GM19372 (cell line): ENCODE measurements at regions not wholly inside any gene's neighbourhood (a gene's known extent, or its start where the extent isn't known, plus 50 kb on each side); places are given as distances from the start of the nearest gene placed in this dataset.
"Not testable (repeated sequence)": the region's sequence is repeated elsewhere in the genome, so short reads cannot be mapped to it uniquely, and the experiment has no call there.

Experiments
- ATAC-seq: cut with Tn5 transposase; IDR thresholded peaks from one replicate; pipeline ENCODE4 v1.9.1; 2021; ENCODE audit warnings: mild to moderate bottlenecking, low read depth, moderate library complexity; ENCODE audit not compliant: unreplicated experiment

- ATAC-seq = no peak
Observed at GRCh38 chr3:81198216-81198615, 563.2 kb downstream of the GBE1 start.

DNA sequence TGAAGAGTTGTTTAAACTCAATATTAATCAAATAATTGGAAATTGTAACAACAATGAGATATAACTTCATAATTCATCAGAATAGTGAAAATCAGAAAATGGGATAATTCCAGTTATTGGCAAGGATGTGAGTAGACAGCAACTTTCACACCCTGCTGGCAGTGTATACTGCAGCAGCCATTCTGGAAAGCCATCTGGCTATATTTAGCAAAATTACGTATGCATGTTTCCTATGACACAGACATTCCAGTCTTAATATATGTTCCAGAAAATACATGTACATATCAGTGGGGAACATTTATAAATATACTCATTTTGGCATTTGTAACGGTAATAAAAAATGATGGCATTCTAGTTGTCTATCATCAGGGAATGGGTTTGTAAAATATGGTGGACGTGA is 564.1 kb downstream of the GBE1 start:
- ATAC-seq = no peak

DNA sequence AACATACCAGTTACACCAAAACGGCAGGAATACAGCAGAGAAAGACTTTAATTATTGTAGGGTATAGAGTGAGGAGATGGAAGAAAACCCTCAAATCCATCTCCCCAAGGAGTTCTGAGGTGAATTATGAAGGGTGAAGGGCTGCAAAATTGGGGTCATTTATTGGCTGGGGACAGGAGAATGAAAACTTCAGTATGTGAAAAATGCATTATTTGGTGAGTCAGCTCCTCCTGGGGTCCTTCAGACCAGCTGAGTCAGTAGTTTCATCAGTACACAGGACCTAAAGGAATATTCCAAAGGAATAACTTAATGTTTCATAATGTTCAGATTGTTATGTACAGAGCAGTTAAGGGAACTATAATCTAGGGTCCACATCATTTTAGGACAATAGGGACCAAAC is 566.0 kb downstream of the GBE1 start:
- ATAC-seq = no peak

DNA sequence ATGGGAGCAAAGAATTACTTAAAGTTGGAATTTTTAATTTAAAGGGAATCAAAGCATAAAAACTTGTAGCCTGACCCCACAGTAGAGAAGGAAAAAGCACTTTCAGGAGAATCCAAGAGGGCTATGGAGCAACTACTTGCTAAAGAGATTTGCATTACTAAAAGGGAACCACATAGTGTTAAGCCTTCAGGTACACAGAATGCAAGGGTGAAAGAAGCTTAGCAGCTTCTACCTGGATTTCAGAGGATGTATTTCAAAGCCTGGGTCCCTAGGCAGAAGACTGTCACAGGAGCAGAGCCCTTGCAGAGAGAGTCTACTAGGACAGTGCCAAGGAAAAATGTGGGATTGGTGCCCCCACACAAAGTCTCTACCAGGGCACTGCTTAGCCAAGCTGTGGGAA is 575.0 kb downstream of the GBE1 start:
- no peak for ATAC-seq

- ATAC-seq = not testable (repeated sequence)
Observed at GRCh38 chr3:81182086-81182875, 579.2 kb downstream of the GBE1 start.

- ATAC-seq = no peak
Observed at GRCh38 chr3:81173514-81173913, 587.9 kb downstream of the GBE1 start.

DNA sequence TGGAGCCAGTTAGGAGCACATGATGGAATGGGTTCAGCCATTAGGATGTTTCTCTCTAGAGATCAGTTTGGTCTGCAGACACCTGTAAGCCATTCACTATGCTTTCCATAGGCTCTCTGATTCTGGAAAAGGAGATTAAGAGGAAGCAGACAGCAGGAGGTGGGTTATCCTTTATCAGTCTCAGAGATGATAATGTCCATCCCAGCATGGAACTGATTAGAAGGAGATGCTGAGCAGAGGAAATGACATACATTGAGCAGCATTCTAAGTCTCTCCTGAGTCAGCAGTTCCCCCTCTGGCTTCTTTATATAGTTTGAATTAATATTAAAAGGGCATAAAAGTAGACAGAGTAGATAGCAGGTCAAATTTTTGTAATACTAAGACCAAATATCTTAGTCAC is 591.1 kb downstream of the GBE1 start:
- ATAC-seq = no peak

DNA sequence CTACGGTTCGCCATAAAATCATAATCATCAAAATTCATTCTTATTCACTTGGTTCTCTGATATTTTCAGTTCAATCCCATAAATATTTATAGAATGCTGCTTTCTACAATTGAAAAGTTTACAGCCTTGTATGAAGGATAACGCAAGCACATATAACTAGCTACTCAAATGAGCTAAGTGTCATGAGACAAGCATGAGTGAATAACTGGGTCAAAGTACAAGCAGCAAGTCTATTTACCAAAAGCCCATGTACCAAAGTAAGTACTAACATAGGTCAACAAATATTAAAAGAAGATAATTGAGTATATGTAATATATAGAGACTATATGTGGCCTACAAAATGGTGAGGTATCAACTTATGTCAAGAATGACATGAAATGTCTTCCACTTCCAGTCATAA is 596.6 kb downstream of the GBE1 start:
- ATAC-seq = no peak

- no peak for ATAC-seq
Observed at GRCh38 chr3:81161851-81162250, 599.6 kb downstream of the GBE1 start.

DNA sequence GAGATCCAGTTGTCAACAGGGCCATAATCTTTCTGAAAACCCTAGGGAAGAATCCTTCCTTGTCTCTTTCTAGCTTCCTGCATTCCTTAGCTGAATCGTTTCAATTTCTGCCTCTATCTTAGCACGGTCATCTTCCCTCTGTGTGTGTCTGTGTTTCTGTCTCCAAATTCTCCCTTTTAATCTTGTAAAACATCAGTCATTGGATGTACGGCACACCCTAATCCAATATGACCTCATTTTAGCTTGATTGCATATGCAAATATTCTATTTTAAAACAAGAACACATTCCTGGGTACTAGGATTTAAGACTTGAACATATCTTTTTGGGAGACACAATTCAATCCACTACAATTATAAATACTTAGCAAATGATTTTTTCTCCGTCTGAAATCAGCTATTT is 600.3 kb downstream of the GBE1 start:
- ATAC-seq = no peak

DNA sequence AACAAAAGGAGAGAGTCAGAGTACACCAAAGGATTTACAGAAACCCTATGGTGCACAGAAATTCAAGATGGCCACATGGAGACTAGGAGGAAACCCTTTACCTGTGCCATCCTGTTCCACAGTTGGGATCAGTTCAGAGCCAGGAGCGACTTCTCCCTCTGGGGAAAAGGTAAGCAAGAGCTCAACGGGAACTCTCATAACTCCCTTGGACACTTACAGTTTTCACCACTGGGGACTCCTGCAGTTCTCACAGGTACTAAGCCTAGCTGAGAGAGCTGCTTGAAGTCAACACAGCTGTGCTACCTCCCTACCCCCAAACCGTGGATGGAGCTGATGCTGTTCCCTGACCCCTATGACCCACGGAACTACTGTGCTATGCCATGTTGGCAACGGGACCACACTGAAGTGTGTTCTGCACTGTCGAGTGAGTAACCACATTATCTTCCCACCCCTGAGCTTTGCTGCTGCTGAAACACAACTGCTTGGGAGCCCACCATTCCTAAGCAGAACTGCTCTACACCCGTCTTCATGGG is 606.8 kb downstream of the GBE1 start:
- no peak for ATAC-seq

DNA sequence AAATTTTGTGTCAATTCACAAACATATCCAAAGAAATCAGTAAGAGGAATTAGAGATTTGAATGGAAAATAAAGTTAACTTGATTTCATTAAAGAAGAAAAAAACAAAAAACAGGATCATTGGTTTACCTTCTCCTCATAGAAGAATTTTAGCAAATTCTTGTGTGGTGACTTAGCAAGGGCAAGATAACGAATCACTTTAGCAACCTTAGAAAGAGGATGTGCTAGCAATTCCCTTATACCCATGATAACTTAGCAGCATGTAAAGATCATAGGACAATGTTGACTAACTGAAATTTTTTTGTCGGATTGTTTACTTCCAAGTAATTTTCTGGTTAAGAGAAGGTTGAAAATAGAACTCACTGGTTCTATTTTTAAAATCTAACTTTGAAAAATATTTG is 609.3 kb downstream of the GBE1 start:
- ATAC-seq = no peak

- ATAC-seq = no peak
Observed at GRCh38 chr3:81132995-81133394, 628.5 kb downstream of the GBE1 start.

DNA sequence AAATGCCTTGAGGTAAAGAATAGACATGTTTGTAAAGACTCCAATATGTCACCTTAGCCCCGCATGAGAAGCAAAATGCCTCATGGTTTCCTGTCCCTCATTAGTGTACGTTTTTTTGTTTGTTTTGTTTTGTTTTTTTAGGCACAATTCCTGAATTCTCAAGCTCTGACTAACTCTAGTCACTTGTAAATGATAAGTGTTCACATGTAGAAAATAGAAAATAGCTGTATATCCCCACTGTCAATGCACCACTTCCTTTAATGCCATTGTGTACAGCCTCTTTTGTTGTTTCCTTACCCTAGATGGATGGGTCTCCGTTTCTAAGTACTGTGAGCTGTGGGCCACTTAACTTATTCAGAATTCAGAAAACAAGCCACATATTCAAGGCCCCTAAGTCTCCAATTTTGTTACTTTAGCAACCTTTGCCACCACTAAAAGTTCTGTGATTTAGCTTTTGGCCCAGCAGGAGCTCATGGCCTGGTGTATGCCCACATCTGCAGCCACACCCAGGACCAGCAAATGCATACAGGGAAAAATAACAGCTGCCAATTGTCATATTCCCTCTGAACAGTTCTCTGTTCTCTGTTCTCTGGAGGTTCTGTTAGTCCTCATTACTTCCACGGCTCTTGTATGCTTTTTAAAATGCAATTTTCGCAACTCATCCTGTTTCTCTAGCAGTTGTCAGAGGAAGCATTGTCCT is 655.5 kb downstream of the GBE1 start:
- ATAC-seq = no peak

- ATAC-seq = no peak
Observed at GRCh38 chr3:81105206-81105605, 656.2 kb downstream of the GBE1 start.

DNA sequence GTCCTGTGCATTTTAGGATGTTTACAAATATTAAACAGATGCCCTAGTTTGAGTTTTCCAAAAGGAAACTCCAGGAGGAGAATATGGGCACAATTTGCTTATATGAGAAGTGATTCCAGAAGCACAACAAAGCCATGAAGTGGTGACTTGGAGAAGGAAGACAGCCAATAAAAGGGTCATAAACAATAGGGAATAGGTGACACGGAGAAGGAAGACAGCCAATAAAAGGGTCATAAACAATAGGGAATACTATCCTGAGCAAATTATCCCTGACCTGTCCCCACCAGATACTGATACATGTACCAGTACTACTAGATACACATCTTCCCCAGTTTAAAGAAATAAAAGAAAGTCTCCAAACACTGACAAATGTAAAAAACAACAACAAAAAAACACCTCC is 663.6 kb downstream of the GBE1 start:
- ATAC-seq = no peak

GRCh38 chr3:81095956-81096355 is 665.5 kb downstream of the GBE1 start:
- ATAC-seq = no peak

DNA sequence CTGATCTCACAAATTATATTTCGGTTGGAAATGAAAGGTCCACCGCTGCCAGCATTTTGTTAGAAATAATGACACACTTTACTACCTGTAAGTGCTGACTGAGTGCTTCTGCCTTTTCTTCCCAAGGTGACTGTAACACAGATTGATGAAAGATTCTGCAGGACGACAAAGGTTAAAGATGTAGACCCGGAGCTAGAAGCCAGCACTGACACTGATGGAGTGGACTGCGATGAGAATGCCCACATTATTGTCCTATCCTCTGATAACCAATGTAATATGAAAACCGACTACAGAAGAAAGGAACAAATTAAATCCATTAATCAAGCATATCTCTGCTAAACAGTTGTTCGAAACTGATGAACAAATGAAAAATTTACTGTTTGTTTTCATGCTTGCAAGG is 666.5 kb downstream of the GBE1 start:
- ATAC-seq = no peak

DNA sequence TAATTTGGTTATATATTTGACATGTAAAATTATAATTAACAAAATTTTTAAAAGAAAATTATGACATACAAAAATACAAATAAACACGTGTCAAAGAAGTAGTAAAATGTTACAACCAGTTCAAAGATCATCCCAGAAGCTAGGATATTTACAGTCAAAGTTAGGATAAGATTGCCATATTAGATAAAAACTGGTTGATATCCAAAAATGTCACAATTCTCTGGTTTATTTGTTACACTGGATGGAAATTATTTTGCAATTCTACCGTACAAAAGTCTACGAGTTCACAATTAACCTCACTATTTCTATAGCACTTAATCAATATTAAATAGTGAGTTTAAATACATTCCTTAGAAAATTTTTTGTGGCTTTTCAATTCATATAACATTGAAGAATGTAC is 673.8 kb downstream of the GBE1 start:
- ATAC-seq = no peak

- ATAC-seq = no peak
Observed at GRCh38 chr3:81086348-81086747, 675.1 kb downstream of the GBE1 start.

DNA sequence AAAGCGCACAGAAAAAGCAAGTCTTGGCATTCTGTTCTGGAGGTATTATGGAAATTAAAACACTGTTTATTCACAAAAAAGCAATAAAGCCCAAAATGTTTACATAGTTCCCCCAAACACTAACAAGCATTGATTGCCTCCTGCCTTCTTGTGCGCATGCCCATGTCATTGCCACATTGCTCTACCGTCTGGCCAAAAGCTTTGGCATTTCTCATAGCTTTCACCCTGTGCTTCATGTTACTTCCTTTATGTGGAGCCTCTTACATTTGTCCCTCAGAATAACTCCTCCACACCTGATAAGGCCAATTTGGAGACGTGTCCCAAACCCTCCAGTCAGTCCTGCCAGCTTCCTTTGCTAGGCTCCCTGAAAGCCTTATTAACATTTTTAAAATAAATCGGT is 680.8 kb downstream of the GBE1 start:
- ATAC-seq = no peak

- no peak for ATAC-seq
Observed at GRCh38 chr3:81072591-81072990, 688.9 kb downstream of the GBE1 start.
